NCI-H446 treated with DMSO at 0.1 percent for 48 hours (cell line): ENCODE measurements at regions not wholly inside any gene's neighbourhood (a gene's known extent, or its start where the extent isn't known, plus 50 kb on each side); places are given as distances from the start of the nearest gene placed in this dataset.
"Not testable (repeated sequence)": the region's sequence is repeated elsewhere in the genome, so short reads cannot be mapped to it uniquely, and the experiment has no call there.

ENCODE experiments used
- DNase-seq: peaks from one replicate; lab custom pipeline; 2025; lab: John Stamatoyannopoulos, UW

DNA sequence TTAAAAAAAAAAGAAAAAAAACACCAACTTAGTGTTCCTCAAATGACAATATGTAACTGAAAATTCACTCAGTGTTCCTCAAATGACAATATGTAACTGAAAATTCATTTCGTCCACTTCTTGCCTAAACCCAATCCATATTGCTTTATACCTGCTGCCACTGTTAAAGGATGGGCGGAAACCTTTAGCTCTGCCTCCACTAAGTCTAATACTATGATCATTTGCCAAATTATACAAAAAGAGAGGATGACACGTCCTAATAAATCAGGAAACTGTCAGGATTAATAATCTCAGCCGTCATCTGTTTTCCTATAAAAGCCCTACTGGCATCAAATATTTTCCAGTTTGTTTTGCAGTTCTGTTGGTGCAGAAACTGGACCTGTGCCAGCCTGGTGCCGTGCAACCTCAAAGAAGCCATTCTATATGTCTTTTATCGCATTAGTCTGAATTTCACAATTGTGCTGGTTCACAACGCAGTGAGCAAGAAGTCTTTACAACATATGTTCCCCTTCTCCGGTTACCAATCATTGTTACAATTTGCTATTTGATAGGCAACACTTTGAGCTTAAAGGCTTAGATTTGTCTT is 160.4 kb upstream of the KCNH8 start:
- peak; percentile 13 for DNase-seq

DNA sequence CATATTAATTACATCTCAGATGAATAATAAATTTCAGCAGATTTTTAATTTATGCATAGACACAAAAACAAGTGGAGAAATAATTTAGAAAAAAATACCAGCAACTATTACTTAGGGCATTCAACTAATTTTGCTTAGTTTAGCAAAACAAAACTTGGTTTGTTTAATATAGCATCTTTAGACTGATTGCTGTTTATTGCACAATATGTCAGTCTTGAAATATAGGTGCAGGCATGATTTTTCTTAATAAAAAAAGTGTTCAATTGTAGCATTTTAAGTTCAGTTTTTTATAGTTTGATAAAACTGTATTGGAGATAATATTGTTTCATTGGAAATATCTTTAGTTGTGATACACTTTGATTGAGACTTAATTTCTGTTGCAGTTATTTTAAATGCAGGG is 161.2 kb upstream of the KCNH8 start:
- no peak for DNase-seq

DNA sequence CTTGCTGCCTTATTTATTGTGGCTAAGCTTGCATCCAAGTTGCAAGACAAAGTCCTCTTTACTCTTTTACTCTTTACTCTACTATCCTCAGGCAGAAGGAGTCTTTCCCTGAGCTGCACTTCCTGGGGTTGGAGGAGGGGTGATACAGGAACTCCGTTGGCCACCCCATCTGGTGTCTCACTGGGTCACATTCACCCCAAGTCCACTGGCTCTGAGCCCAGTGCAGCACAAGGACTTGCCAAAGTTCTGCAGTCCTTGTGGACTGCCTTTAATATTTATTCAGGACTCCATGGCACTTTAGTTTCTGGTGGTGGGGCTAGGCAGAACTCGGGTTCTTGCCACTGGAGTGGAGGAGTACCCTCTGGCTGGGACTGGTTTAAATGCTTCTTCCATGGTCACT is 165.4 kb upstream of the KCNH8 start:
- DNase-seq: no peak

DNA sequence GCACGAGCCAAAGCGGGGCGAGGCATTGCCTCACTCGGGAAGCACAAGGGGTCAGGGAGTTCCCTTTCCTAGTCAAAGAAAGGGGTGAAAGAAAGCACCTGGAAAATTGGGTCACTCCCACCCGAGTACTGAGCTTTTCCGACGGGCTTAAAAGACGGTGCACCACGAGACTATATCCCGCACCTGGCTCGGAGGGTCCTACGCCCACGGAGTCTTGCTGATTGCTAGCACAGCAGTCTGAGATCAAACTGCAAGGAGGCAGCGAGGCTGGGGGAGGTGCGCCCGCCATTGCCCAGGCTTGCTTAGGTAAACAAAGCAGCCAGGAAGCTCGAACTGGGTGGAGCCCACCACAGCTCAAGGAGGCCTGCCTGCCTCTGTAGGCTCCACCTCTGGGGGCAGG is 172.2 kb upstream of the KCNH8 start:
- DNase-seq: not testable (repeated sequence)

DNA sequence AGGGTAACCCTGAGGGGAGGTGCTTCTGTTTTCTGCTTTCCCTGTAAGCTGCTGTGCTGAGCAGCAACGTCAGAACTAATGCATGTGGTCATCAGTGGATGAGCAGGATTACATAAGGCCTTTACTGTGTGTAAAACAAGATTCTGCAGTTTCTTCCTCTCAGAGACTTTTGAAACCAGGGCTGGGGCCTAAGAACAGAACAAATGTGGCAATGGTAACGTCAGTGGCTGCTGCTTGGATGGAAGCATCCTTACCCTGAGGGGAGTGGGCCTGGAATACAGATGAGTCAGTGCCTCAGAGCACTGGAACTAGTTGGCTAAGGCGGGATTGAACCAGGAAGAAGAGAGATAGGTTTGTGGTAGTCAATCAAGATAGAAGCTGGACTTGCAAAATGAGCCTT is 180.2 kb upstream of the KCNH8 start:
- DNase-seq: no peak

DNA sequence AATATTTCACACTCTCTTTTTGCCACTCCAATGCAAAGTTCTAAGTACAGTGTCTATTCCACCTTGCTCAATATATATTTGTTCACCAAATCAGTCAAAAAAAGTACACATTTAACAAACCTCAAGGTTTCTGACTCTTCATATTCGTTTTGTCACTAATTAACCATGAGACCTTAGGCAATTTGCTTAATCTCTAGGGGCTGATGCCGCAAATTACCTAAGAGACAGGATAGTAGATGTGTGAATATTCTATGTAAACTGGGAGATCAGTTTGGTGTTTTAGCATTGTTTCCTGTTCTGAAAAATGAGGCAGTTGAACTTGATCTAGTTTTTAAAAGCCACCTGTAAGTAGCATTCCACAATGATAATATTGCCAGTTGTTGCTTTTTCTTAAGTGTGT is 182.5 kb upstream of the KCNH8 start:
- DNase-seq: no peak

DNA sequence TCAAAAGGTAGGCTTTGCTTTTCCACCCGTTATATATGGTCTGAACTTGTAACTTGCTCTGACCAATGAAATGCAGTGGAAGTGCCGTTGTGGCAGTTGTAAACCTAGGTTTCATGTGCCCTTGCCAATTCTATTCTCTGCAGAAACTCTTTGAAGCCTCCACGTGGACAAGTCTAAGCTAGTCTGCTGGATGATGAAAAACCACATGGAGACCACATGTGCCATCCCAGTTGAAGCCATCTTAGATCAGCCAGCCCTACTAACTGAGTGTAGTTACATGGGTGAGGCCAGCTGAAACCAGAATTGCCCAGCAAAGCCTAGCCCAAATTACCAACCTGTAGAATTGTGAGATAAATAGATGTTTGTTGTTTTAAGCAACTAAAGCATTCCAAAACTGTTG is 183.7 kb upstream of the KCNH8 start:
- DNase-seq: no peak

DNA sequence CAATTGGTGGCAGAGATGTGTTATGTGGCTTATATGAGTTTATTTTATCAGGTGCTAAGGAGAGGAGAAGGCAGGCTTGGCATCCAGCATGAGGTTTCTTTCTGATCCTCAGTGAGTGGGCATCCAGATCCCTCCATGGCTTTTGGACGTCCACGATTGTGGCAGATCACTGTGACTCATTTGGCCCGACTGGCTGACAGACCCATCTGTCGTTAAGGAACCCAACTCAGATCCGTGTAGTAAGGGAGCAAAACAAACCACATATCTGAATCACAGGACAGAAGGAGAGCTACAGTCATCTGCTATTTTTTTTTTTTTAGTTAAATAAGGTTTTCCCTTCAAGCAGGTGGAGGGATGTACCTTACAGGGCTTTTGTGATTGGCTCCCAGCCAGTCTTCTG is 197.0 kb upstream of the KCNH8 start:
- DNase-seq: no peak

DNA sequence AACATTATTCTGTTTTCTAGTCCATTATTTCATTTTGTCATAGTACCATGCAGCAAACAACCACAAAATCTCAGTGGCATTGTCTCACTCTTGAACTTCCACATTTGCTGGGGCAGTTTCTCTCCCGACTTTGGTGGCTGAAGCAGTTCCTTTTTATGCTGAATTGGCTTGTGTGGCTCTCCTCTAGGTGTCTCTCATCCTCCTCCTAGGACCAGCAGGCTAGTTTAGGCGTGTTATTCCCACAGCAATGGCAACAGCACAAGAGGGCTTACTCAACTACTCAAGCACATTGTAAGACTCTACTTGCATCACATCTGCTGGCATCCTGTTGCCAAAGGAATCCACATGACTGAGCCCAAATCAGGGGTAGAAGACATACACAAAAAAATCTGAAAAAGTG is 201.8 kb upstream of the KCNH8 start:
- DNase-seq: no peak

DNA sequence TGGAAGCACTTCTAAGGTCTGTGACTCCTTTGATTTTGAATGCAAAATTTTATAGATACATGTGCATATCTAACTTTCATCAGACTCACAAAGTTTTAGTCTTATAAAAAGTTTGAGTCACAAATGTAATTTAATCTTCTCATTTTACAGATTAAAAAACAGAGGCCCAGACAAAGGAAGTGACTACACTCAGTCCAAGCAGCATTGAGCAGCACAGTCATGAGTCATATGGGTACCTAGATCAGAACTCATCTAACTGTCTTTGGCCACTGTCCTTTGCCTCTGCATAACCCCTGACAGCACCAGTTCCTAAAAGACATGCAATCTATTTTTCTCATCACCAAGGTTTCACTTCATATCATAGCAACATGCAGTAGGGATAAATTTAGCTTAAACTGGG is 210.7 kb upstream of the KCNH8 start:
- no peak for DNase-seq

DNA sequence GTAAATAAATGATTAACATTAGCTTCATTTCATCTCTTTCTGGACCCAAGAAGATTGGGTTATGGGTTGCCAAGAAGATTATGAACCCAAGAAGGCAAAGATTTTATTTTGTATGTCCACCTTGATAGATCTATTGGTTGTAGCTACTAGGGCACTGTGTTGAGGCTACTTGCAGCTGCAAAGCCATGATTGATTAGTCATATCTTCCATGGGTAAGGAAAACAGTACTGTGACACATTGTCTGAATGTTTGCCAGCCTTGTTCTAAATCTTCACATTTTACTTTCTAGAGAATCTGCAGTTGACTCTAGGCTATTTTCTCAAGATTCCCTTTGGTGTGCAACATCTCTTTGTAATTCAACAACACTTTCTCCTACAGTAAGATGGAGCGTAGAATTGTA is 229.2 kb upstream of the KCNH8 start:
- DNase-seq: no peak

DNA sequence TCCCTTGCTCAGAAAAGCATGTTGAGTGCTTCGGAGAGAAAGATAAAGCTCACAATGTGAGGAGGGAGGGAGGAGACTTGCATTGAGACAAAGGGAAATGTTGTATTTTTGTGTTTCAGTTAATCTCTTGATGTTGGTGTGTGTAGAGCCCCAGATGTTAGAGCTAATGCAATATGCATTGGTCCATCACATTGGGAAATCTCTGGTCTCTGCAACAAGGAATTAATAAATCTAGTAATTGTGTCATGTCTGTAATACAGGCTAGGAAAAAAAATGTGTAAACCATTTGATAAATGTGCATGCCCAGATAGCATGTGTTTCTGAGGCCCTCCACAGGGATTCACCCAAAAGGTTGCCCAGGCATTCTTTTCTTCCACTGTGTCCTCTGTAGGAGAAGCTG is 230.4 kb upstream of the KCNH8 start:
- no peak for DNase-seq

DNA sequence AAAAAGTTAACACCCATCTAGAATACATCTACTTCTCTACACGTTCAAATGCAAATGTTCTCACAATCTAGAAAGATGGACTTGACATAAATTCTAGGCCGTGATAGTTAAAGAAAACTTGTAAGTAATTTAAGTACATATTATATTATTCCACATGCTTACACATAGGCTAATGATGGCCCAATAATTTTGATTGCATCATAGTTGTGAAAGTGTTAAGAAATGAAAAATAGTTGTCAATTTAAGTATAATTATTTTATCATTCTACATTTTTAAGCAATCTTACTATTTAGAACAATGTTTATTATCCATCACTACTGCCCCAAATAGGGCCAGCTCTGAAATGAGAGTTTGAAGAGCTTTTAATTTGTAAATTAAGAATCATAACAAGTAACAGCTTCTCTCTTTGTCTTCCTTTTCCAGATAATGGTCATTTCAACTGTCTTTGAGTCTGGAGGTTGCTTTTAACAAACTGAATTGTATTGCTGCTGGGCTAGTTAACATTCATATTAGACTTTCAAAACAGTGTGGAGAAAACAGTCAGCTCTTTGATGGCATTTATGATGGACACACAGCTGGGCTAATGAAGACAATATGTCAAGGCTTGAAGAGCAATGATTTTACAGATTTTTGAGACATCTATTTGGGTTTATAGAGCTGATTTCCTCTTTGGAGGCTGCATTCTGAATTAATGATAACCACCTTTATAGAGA is 246.1 kb upstream of the KCNH8 start:
- no peak for DNase-seq

DNA sequence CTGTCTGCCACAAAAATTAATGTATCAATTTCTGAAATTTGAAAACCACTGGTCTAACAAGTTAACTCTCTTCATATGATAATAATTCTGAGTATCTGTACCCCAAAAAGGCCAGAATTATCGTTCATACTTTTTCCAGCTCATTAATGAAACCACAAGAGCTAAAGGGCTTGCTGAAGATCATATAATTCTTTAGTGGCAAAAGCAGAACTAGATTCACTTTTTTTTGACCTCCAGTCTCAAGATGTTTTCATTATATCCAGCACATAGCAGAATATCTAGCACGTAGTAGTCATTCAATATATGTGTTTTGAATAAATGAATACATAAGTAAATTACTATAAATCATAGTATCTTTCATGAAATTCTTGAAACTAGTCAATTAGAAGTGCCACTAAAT is 246.7 kb upstream of the KCNH8 start:
- no peak for DNase-seq

DNA sequence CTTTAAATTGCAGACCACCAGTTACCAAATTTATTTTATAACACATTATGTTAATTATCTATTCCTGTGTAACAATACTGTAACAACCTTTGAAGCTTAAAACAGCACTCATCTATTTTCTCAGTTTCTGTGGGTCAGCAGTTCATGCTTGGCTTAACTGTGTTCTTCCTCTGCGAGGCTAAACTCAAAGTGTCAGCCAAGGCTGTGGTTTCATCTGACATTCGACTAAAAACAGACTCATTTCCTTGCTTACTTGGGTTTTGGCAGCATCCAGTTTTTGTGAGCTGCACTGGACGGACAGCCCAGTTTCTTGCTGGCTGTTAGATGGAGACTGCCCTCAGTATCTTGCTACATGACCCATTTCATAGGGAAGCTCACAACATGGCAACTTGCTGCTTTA is 247.3 kb upstream of the KCNH8 start:
- no peak for DNase-seq

DNA sequence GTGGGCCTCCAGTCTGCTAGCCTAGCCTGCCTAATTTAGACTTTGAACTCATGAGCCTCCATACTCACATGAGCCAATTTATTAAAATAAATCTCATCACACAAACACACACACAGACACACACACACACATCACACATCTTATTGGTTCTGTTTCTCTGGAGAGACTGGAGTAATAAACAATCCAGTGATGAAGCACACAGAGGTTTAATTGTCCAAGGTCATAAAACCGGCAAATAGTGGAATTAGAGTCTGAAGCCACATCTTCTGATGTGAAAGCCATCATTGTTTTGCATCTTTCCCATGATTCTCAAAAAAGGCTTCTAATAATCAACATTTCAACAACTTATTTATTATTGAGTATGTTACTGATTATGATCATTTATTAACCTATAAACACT is 249.4 kb upstream of the KCNH8 start:
- no peak for DNase-seq

DNA sequence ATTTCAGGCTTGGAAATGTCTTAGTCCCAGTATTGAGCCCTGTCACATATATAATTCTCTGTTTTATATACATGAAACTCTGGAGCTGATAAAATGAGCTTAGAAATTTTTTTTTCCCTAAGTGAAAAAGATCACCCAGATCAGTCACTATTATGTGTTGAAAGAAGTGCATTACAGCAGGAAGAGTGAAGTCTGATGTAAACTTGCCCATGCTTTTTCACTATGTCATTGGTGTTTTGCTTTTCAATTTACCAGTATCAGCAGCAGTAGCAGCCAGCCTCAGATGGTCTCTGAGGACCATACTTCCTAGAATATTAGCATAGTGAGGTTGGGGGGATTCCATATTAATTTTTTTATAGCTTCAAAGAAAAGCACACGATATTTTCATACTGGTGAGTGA is 255.6 kb upstream of the KCNH8 start:
- DNase-seq: no peak

DNA sequence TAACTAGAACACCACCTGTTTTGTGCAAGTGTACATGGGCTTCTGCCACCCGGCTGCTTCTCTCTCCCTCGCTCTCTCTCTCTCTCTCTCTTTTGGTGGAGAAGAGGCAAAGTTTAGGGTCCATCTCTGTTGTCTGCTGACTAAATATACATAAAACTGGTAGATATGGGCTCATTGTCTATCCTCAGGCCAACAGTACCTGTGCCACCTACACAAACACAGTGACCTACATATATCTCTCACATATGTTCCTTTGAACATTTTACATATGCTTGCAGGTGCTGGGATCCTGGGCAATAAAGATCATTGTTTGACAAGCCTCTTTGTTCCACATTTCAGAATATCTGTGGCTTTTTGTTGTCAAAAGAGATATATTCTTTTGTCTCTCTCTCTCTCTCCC is 256.3 kb upstream of the KCNH8 start:
- no peak for DNase-seq

DNA sequence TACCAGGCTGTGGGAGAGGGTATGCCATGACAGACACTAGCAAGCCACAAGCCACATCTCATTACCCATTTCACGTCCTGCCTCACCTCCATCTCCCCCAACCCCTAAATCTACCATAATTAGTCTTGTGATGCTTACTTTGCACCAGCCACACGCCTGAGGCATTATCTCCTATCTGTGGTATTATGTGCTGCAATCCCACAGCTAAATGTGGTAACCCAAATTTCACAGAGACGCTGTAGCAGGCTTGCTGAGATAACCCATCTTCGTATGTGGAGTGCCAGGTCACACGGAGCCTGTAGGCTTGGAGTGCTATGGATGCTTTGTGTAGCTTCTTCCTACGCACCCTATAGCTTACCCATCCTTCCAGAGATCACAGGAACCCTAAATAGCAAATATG is 256.7 kb upstream of the KCNH8 start:
- no peak for DNase-seq

DNA sequence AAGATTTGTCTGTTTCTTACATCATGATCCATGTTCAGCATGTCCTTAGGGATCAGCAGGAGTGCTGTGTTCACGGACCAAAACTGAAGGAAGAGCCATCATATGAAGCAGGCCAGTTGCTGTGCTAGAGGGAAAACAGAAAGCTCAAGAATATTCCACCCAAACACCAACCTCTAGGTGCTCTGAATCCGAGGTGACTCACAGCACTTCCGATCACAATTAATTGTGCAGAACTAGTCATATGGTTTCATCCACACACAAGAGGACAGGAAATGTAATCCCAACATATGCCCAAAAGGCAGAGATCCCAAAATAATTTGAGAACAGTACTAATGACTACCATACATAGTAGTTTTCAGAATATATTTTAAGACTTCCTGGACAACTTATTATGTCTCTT is 257.9 kb upstream of the KCNH8 start:
- DNase-seq: no peak

DNA sequence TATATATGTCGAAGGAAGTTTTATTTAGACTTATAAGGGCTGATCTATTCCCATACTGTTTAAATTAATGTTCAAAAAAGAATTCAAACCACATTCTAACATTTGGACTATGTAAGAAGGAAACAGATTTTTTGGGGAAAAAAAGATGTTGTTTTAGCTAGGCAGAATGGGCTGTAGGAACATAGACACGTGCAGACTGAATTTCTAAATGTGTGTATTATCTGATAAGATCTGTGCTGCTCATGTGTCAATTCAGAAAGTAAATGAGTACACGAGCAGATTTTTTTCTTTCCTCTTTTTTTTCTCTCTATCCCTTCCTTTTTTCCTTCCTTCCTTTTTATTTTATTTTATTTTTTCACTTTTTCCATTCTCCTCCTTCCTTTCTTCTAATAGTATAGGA is 259.5 kb upstream of the KCNH8 start:
- DNase-seq: no peak

DNA sequence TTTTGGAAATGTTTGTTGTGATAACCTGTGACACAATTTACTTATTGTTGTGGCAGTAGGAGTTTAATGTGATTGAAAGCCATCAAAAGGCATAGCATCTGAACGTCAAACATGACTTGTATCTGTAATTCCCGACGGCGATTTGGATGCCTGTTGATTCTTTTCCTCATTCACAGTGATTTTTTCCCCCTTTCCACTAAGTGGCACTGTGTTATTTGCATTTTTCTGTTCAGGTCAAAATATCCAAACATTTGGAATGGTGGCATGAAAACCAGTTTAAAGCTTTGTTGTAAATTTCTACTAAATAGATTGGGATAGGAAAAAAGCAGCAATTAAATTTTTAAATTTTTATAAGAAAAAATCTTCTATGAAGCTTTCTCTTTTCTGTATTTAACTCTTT is 259.9 kb upstream of the KCNH8 start:
- DNase-seq: no peak

DNA sequence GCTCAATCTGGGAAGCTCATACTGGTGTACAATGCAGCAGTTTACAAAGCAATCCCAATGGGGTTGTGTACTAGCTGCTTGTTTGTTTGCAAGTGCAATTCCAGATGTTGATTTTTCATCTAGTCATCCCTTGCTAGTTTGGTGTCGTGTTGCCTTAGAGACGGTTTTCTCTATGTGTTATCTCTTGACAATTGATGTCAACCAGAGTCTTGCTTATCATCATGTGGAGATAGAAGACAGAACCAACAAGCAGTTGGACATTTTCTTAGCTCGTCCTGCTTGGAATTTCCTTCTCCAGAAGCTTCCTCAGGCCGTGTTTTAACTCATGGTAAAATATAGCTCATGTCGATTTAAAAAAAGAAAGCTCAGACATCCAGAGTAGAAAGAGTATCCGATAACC is 262.0 kb upstream of the KCNH8 start:
- no peak for DNase-seq

DNA sequence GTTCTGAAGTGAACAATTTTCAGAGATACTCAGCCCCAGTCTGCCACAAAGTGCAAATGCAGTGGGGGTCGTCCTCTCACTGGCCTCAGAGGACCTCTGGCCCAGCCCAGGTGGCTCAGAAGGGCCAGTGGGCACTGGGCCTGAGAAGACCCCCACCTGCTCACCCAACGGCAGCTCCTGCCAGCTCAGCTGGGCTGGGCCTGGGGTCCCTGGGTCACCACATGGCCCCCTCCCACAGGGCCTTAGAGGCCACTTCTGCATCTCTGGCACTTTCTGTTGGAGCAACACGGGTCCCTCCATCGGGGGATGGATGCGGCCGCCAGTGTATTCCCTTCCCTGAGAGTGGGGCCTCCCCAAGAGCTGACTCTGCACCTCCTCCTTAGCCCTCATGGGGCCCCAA is 262.7 kb upstream of the KCNH8 start:
- DNase-seq: no peak
